GM12892 (cell line): ENCODE measurements at regions not wholly inside any gene's neighbourhood (a gene's known extent, or its start where the extent isn't known, plus 50 kb on each side); places are given as distances from the start of the nearest gene placed in this dataset.

Experiments used
- POLR2A ChIP-seq: IDR thresholded peaks from 2 replicates; pipeline ENCODE4 v1.6.1; 2011; ENCODE audit warnings: low read depth, low read length, control low read depth
- POLR2AphosphoS5 ChIP-seq: IDR thresholded peaks from 2 replicates; pipeline ENCODE4 v1.6.1; 2011; ENCODE audit warnings: low read depth, low read length, control low read depth

GRCh38 chr4:13159041-13159620 is 325.0 kb downstream of the RAB28 start:
- TF ChIP-seq POLR2A (no peak), POLR2AphosphoS5 (no peak)
